ENCODE measurements at regions not wholly inside any gene's neighbourhood (a gene's known extent, or its start where the extent isn't known, plus 50 kb on each side); places are given as distances from the start of the nearest gene placed in this dataset.

DNA sequence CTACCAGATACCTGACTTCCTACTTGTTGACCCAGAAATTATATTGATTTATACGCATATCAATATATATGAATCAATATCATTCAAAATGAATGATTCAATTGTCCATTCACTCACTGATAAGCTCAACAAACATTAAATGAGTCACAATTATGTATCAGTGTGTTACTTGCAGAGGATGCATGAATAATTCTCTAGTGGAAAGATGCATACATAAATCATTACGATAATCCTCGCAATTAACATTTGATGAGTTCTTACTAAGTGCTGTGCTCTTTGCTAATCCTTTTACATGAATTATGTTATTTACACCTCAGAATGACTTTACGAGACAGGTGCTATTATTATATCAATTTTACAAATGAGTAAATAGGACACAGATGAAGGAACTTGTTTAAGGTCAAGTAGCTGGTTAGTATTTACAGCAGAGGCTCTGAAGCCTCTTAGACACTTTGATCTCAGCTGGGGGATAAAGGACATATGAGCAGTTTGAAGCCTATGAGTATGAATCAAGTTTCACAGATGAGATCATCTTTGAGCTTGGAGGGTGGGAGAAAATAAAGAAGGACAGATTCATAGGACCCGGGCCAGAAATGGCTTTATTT is 112.8 kb upstream of the ADAMTS5 start:
- Histone ChIP-seq H3K4me3 (ENCODE audit: low read depth in 2 of 2, low read length in 2 of 2) (no peak overlapping the region), H3K36me3 (ENCODE audit: control insufficient read depth, insufficient read depth, low read length) (no peaks in the 10 kb centered on the region), H3K4me1 (ENCODE audit: control insufficient read depth, insufficient read depth, low read length) (no peaks in the 10 kb centered on the region), H3K27me3 (ENCODE audit: control insufficient read depth, insufficient read depth, low read length) (no peaks in the 10 kb centered on the region), H3K9me3 (ENCODE audit: control insufficient read depth, insufficient read depth, low read depth, low read length) (no peaks in the 10 kb centered on the region), H3K27ac (ENCODE audit: low read length) (no peak overlapping the region)
- POLR2A ChIA-PET: no interaction called here
- in situ Hi-C loops (cut with HindIII; ENCODE audit: low pct_unique_long_range_greater_than_20kb, low sequenced_read_pairs) (no loop called here), intact Hi-C loops (cut with micrococcal nuclease; ENCODE audit: unreplicated experiment) (no loop called here)
- TF ChIP-seq, protein P1, sequence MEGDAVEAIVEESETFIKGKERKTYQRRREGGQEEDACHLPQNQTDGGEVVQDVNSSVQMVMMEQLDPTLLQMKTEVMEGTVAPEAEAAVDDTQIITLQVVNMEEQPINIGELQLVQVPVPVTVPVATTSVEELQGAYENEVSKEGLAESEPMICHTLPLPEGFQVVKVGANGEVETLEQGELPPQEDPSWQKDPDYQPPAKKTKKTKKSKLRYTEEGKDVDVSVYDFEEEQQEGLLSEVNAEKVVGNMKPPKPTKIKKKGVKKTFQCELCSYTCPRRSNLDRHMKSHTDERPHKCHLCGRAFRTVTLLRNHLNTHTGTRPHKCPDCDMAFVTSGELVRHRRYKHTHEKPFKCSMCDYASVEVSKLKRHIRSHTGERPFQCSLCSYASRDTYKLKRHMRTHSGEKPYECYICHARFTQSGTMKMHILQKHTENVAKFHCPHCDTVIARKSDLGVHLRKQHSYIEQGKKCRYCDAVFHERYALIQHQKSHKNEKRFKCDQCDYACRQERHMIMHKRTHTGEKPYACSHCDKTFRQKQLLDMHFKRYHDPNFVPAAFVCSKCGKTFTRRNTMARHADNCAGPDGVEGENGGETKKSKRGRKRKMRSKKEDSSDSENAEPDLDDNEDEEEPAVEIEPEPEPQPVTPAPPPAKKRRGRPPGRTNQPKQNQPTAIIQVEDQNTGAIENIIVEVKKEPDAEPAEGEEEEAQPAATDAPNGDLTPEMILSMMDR (IDR thresholded peaks at IDR 0.05): no peak
- no peak for TF ChIP-seq POLR2AphosphoS5 (IDR thresholded peaks at IDR 0.05; ENCODE audit: low read depth, low read length)
- no peak for TF ChIP-seq TCF7L2 (IDR thresholded peaks at IDR 0.05; ENCODE audit: low read depth, low read length)
- TF ChIP-seq, protein P2, sequence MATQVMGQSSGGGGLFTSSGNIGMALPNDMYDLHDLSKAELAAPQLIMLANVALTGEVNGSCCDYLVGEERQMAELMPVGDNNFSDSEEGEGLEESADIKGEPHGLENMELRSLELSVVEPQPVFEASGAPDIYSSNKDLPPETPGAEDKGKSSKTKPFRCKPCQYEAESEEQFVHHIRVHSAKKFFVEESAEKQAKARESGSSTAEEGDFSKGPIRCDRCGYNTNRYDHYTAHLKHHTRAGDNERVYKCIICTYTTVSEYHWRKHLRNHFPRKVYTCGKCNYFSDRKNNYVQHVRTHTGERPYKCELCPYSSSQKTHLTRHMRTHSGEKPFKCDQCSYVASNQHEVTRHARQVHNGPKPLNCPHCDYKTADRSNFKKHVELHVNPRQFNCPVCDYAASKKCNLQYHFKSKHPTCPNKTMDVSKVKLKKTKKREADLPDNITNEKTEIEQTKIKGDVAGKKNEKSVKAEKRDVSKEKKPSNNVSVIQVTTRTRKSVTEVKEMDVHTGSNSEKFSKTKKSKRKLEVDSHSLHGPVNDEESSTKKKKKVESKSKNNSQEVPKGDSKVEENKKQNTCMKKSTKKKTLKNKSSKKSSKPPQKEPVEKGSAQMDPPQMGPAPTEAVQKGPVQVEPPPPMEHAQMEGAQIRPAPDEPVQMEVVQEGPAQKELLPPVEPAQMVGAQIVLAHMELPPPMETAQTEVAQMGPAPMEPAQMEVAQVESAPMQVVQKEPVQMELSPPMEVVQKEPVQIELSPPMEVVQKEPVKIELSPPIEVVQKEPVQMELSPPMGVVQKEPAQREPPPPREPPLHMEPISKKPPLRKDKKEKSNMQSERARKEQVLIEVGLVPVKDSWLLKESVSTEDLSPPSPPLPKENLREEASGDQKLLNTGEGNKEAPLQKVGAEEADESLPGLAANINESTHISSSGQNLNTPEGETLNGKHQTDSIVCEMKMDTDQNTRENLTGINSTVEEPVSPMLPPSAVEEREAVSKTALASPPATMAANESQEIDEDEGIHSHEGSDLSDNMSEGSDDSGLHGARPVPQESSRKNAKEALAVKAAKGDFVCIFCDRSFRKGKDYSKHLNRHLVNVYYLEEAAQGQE (IDR thresholded peaks at IDR 0.05; ENCODE audit: insufficient read depth in 1 of 2, low read depth in 2 of 2, low read length in 1 of 2): no peak
- no peak for TF ChIP-seq SIN3A (IDR thresholded peaks at IDR 0.05; ENCODE audit: borderline replicate concordance, insufficient read depth, low read depth, low read length)
- no TSS peak for BruUV-seq (replicated peaks)
- CTCF ChIA-PET: no interaction called here
- no peak for ATAC-seq
- DNase-seq (ENCODE audit: low read depth, low spot score): no peak

DNA sequence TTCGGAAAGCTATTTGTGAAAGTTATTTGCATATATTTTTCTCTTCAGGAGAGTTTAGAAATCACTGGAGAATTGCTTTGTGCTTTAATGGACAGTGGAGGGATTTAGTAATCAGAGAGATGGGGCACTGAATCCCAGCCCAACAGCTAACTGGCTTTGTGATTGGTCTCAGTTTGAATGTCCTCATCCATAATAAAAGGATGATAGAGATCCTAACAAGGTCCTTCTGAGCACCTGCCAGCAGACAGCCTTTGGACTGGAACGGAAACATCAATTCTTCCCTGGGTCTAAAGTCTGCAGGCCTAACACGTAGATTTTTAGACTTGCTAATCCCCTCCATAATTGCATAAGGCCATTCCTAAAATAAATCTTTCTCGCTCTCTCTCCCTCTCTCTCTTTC is 112.0 kb upstream of the ADAMTS5 start:
- DNase-seq (ENCODE audit: low read depth, low spot score): no peak
- Histone ChIP-seq H3K4me3 (ENCODE audit: low read depth in 2 of 2, low read length in 2 of 2) (no peak overlapping the region), H3K27me3 (ENCODE audit: control insufficient read depth, insufficient read depth, low read length) (no peaks in the 10 kb centered on the region), H3K27ac (ENCODE audit: low read length) (no peak overlapping the region), H3K4me1 (ENCODE audit: control insufficient read depth, insufficient read depth, low read length) (no peaks in the 10 kb centered on the region), H3K36me3 (ENCODE audit: control insufficient read depth, insufficient read depth, low read length) (no peaks in the 10 kb centered on the region), H3K9me3 (ENCODE audit: control insufficient read depth, insufficient read depth, low read depth, low read length) (no peaks in the 10 kb centered on the region)
- intact Hi-C loops (cut with micrococcal nuclease; ENCODE audit: unreplicated experiment): no loop called here
- in situ Hi-C loops (cut with HindIII; ENCODE audit: low pct_unique_long_range_greater_than_20kb, low sequenced_read_pairs): no loop called here
- ChIA-PET CTCF (no interaction called here), POLR2A (no interaction called here)
- no peak for ATAC-seq
- TF ChIP-seq TCF7L2 (IDR thresholded peaks at IDR 0.05; ENCODE audit: low read depth, low read length): no peak
- TF ChIP-seq, protein P2 (IDR thresholded peaks at IDR 0.05; ENCODE audit: insufficient read depth in 1 of 2, low read depth in 2 of 2, low read length in 1 of 2): no peak
- no peak for TF ChIP-seq SIN3A (IDR thresholded peaks at IDR 0.05; ENCODE audit: borderline replicate concordance, insufficient read depth, low read depth, low read length)
- TF ChIP-seq, protein P1 (IDR thresholded peaks at IDR 0.05): no peak
- no peak for TF ChIP-seq POLR2AphosphoS5 (IDR thresholded peaks at IDR 0.05; ENCODE audit: low read depth, low read length)
- BruUV-seq (replicated peaks): no TSS peak
